ENCODE measurements at regions not wholly inside any gene's neighbourhood (a gene's known extent, or its start where the extent isn't known, plus 50 kb on each side); places are given as distances from the start of the nearest gene placed in this dataset.

GRCh38 chr12:69154585-69155363 lies 84.6 kb upstream of the CPSF6 start (continued):
- TF ChIP-seq POU2F2 (IDR thresholded peaks at IDR 0.05; ENCODE audit: borderline replicate concordance, low read depth, low read length) (no peak), RELA (IDR thresholded peaks at IDR 0.05; ENCODE audit: borderline replicate concordance, partially characterized antibody) (no peak), RB1 (IDR thresholded peaks at IDR 0.05; ENCODE audit: borderline replicate concordance) (peak; percentile 47; the same call in 1 of the 2 replicates), STAT3 (IDR thresholded peaks at IDR 0.05; ENCODE audit: low read depth, low read length) (no peak), ZNF217 (IDR thresholded peaks at IDR 0.05) (no peak), SMARCA5 (IDR thresholded peaks at IDR 0.05) (no peak), ZNF622 (IDR thresholded peaks at IDR 0.05) (no peak), REST (IDR thresholded peaks at IDR 0.05; ENCODE audit: low read depth, low read length) (no peak), HCFC1 (IDR thresholded peaks at IDR 0.05; ENCODE audit: low read length) (no peak)
